ENCODE measurements at regions not wholly inside any gene's neighbourhood (a gene's known extent, or its start where the extent isn't known, plus 50 kb on each side); places are given as distances from the start of the nearest gene placed in this dataset.

DNA sequence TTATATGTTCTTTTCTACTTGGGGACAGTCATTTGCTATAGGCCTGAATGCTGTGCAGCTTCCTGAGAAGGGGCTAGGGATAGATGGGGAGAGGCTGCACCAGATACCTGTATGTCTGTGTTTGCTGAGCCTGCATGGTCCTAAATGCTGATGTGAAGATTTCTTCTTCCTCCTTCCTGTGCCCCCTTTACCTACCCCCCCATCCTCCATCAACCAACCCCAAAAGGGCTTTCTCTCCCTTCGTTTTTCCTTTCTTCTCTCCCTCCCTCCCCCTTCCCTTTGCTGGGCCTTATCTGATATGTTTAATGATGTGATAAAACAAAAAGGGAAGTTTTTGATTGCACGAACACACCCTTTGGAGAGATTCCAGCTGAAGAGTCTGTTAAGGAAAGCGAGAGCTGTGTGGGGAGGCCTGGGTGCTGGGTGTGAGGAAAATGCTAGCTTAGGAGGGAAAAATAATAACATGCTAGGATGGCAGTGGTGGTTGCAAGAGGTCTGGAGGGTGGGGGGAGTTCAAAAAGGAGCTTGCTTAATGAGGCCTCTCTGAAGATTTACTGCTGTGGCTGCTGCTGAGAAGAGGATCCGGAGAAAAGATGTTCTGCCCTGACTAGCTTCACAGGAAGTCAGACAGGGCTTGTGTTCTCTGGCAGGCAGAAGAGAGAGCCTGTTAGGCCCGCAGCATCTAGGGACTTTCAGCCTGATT is 101.8 kb downstream of the SAMD9 start:
- DNase-seq = no peak

DNA sequence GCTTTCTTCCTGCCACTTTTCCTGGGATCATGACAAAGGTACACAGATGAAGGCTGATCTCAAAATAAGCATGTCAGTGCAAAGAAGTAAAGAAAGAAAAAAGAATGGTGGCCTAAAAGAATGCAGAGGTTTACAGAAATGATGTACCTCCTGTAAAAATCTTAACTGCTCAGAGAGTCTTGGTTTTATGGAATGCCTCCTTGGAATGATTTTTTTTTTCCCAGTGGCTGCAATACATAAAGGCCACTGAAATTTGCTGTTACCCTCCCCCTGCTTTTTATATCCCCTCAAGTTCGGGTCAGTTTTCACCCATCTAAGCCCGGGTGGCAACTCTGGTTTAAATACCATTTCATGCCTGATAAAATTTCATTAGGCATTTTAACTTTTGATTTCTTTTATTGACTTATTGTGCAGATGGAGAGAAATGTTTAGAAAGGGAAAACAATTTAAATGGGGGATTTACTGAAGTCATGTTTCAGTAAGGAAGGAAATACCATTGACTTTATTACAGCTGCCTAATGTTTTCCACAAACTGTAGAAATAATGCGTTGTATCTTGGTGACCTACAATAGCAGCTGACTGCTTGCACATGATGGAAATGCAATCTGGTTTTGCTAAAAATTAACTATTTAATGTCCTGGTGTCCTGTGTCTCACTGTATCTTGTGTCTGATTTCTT is 102.5 kb downstream of the SAMD9 start:
- DNase-seq = no peak

DNA sequence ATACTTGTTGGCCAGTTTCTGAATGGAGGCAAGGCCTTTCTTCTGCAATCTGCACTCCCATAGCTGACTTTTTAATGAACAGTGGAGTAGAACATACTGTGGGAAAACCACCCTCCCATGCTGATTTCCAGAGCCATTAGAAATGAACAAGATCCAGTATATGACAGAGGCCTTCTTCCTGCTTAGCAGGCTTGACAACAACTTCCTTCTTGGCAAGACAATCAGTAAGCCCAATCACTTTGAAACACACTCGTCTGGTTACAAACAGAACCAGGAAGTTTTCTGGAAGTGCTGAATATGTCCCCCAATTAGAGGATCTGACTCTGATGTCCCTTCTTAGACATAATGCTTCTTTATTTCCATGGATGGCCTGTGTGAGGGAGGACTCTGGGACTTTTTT is 103.4 kb downstream of the SAMD9 start:
- no peak for DNase-seq

DNA sequence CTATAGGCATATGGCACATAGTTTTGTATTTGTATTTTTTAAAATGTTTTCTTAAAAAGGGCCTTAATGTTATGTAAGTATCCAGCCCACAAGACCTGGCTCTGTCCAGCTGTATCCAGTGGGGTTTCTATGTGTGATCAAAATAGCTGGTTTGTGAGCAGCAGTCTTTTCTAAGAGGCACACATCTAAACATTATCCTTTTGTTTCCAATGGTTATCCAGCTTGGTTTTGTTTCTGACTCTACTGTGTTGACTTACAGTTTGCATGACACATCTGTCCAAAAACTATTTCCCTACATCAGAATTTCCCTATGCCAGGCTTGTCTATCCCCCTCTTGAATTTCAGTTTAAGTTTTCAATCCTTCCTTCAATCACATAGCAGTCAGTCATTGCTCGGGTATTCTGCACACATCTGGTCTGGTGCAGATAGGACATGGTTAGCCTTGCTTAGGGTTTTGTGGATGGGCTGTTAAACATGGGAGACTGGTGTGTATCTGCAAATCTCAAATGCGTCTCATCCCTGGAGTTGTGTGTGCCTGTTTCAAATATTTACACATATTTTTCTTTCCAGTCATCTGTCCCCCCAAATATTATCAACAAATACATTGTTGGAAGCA is 104.2 kb downstream of the SAMD9 start:
- DNase-seq = no peak

DNA sequence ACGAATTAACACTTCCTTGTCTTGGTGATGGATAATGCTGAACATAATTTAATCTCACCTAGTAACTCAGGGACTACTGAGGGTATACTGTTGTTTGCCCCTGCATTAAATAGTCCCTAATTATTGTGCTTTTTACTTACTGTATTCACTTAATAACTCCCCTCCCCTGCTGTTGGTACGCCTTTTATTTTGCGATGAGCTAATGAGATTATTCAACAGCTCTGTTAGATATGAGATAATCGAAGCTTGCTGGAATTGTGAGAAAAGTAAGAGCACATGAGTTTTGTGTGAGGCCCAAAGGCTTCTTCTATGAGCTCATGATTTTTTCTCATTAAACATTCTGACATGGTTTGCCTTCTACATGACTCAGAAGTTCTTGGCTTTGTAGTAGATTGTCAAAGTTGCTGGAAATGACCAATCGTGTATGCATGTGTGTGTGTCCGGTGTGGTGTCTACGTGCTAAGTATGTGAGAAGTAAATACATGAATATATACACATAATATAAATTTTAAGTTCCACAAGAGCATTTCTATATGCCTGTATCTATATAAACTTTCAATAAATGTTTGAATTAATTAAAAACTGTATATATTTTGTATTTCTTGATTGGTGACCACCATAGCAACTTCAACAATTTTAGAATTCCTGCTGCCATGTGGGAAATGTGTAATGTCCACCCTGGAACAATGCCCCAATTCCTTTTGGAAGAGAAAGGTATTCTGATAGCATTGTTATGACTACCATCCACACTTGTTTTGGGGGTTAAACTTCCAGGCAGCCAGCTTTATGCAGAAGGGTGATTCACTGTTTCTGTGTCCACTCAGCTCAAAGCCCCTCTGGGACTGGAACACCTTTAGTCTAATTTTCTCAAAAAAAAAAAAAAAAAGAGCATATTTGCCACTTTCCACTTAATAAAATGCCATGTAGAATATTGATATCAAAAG is 106.2 kb downstream of the SAMD9 start:
- no peak for DNase-seq

DNA sequence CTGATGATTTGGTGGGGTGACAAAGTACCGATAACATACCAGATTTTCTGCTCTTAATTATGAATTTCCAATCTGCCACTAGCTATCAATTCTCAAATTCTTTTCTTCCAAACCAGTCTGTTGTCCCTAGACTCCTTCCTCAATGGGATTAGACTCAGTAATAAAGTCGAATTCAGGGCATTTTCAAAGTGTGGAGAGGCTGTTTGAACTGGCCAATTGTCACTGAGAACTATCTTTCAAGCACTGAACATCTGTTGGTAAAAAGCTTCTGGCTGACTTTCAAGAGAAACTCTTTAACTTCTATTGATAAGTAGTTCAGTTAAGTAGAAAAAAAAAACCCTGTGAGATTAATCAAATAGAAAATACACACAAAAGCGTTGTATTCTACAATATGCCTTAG is 108.9 kb downstream of the SAMD9 start:
- no peak for DNase-seq

DNA sequence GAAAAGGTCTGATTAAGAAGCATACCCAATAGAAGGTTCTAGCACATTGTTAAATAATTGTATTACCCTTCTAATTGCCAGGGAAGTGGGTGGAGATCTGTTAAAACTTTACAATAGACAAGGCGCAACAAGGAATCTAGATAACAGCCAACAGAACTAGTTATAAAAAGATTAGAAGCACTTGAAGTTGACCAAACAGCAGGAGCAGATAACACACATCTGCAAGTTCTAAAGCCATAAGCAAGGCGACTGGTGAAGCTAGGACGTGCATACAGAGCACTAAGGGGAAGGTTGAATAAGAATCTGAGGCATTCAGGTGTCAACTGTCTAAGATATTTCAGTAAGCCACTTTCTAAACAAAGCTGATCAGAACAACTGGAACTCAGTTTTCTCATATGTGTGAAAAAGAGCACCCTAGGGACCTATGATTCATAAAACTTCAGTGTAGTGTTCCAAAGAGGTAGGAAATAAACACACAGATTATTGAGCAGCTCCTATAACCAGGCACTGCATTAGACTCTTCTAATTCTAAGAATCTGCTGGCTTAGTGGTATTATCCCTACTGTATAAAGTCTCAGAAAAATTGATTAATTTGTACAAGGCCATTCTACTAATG is 111.2 kb downstream of the SAMD9 start:
- DNase-seq = no peak

DNA sequence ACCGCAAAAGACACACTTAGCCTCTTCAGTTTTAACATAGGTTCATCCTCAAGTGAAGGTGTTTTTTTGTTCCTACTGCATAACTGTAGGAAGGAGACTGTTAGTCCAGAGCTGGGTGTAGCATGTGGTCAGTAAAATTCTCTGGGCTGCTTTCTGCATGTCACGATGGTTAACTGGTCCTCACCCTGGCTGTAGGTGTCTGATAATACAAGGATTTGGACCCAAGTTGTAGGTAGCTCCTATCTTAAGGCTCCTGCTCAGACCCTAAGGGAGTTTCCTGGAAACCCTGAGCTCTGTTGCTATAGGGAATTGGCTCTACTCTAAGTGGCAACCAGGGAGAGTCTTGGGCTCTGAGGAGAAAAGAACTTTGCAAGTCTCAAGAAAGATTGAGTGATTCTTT is 112.9 kb downstream of the SAMD9 start:
- DNase-seq = no peak

DNA sequence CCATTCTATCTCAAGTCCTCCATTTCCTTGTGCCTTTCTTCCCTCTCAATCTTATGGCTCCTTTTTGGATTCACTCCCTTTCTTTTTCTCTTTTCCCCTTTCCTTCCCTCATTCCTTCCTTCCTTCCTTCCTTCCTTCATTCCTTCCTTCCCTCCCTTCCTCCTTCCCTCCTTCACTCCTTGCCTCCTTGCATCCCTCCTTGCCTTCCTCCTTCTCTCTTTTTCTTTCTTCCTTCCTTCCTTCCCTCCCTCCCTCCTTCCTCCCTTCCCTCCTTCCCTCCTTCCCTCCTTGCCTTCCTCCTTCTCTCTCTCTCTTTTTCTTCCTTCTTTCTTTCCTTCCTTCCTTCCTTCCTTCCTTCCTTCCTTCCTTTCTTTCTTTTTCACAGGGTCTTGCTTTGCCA is 120.1 kb downstream of the SAMD9 start:
- DNase-seq = no peak

DNA sequence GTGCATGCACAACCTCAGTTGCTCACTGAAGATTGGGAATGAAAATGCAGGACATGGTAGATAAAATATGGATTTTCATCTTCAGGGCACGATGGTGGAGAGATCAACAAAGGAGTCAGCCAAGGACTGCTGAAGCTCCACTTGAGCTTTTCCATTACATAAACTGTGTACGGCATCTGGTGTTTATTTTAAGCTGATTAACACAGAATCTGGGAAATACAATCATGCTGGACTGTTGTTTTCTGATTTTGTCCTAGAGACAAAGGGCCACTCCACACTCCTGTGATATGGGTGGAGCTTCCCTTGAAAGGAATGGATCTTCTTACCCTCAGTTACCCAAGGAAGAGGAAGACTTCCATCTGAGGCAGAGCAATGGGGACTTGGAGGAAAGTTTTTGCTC is 120.6 kb downstream of the SAMD9 start:
- no peak for DNase-seq

DNA sequence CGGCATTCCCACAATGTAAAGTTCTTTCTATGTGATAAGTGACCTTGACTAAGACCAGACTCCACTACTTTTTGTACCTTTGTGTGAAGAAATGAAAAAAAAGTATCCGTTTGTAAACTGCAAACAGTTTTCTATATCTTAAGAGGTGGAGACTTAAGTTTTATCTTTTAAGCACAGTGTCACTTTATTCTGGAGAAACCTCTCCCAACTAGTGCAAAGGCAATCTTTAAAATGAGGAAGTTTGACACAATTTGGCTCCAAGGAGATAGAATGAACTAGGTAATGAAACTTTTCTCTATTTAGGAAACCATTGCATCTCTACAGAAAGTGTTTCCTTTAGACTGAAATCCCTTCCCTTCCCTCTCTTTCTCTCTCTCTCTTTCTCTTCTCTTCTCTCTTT is 122.9 kb downstream of the SAMD9 start:
- DNase-seq = no peak

DNA sequence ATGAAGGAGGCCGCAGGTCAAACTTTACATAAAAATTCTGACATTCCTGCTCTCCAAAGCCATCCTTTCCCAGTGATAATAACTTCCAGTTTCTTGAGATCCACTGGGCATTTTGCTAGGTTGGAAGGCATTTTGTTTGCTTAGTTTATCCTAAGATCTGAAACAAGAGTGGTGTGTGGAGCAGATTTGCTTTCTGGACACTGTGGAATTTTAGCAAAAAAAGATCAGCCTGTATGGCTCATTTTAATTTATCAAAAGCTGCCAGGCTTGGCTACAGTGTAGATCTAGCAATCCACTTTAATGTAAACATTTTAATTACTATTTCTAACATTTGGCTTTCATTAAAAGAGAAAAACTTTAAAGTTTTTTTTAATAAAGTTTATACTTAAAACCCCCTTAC is 124.8 kb downstream of the SAMD9 start:
- no peak for DNase-seq

DNA sequence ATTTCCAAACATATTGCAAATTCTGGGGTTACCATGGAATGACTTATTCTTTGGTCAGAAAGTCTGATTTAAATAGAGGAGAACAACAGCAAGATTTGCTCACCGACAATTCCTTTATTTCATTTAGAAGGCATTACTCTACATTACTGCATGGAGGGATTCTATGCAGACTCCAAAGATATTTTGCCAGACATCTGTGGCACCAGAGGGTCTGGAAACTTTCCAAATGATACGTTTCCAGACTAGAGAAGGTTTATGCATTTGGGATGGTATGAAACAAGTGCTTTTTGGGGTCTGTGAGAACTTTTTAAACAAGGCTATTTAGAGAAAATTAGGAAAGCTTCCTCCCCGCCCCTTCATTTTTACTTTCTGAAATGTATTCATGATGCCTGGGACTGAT is 125.3 kb downstream of the SAMD9 start:
- DNase-seq = no peak

DNA sequence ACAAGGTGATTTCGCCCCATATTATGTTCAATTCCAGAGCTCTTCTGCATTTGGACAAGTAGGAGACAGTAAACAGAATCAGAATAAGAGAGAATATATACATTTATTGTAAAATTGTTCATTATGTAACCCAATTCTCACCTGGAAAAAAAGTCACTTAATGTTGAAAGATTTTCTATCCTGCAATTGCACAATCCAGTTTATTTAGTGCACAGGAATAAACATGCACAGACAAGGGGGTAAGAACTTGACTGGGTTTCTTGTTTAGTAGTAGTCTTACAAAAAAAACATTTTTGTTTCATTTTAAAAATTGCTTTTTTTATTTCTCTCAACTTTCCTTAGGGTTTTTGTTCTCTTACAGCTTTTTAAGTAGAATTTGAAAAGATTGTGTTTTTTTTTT is 126.6 kb downstream of the SAMD9 start:
- no peak for DNase-seq

DNA sequence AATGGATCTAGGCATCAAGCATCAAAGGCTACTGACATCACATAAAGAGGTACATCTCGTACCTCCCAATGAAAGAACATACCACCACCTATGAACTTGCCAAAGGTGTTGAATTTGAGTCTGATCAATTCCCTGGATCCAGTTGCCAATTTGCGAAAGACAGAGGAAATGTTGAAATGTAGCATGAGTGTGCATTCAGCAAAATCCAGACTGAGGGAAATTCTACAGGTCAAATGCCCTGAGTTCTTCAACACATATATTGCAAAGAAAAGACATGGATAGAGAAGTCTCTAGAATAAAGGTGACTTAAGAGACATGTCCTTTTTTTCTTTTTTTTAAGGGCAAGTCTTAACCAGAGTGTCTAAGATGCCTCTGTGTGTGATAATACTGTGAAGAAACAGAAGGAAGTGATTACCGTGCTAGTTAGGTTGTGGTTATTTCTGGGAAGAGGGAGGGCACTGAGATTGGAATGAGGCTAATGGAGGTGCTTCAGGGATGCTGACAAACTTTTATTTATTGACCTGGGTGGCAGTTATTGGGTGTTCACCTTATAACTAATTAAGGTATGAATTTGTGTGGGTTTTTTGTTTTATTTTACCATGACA is 128.7 kb downstream of the SAMD9 start:
- no peak for DNase-seq

DNA sequence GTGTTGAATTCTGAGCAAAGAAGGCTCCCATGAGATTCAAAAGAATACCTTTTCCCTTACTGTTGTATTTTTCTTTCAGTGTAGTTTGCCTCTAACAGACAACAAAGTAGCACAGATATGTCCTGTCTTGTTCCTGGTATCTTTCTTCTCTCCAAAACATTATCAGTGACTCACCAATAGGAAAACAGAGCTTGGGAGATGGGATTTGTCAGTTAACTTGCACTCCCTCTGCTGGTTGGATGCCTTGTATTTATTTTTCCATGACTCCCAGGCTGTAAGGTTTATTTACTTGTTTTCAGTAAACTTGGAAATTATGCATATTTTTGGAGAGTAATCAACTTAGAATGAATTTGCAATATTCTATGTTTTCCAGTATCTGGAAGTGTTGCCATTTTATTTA is 129.7 kb downstream of the SAMD9 start:
- DNase-seq = no peak

DNA sequence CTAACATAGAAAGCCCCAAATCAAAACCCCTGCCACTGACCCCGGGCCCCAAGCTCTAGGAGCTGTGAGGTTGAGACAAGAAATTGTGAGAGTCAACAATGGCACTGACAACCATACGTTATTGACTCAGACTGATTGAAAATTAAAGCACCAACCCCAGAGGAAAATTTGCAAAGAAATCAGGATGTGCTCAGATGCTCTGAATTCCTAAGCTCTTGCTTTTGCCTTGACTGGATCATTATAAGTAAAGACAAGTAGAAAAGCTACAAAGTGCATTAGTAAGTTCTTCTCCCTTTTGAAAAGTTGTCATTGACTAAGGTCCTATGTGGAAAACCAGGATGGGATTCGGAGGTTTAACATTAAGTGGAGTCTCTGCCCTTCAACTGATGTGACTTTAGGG is 130.2 kb downstream of the SAMD9 start:
- DNase-seq = no peak

DNA sequence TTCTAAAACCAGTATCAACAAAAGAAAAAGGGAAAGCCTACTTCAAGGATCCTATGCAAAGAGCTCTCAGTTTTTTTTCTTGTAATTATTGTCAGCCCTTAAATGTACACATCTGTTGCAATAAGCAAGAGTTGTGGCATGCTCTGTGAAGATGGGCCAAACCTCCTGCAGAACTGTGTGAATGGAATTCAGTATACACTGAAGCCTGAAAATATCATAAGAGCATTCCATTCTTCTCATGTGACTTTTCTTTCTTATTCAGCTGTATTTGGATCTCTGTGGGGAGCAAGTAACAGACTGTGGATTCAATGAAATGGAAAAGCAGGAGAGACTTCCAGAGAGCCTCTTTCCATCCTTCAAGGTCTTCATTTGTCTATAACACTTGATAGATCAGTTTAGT is 130.7 kb downstream of the SAMD9 start:
- DNase-seq = no peak

DNA sequence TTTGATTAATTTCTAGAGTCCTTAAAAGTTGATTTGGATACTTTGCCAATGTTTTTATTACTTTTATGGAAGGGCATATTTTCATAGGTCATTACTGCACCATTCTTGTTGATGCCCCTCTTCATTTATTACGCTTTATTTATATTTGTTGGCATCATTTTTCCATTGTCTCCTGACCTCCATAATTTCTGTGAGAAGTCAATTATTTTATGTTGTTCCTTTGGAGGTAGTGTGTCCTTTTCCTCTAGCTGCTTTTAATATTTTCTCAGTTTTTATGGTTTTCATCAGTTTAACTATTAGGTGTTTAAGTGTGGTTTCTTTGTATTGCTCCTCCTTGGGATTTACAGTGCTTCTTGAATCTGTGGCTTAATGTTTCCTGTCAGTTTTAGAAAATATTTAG is 134.9 kb downstream of the SAMD9 start:
- no peak for DNase-seq

DNA sequence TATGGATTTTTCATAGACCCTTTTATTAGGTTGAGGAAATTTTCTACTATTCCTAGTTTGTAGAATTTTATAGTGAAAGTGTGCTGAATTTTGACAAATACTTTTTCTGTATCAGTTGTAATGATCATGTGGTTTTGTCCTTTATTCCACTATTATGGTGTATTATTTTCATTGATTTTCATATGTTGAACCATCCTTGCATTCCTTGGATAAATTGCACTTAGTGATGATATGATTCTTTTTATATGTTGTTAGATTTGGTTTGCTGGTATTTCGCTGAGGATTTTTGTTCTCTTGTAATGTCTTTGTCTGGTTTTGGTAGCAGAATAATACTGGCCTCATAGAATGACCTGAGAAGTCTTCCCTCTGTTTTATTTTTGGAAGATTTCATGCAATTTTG is 140.6 kb upstream of the CDK6 start:
- no peak for DNase-seq

DNA sequence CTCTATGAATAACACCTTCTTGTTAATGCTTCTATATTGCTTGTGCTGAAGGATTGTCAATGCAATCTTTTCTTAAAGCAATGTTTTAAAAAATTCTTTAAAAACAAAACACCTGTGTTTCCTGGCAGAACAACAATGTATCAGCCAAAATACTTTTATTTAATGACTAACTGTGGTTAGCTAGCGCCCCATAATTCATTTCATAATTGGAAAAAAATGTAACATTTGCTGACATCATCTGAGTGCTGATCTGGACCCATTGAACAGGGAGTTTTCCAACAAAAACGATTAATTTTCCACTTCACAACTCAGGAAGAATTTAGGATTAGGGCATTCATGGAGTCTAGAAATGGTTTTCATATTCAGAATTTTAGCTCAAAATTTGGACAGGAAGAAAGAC is 137.6 kb upstream of the CDK6 start:
- no peak for DNase-seq

DNA sequence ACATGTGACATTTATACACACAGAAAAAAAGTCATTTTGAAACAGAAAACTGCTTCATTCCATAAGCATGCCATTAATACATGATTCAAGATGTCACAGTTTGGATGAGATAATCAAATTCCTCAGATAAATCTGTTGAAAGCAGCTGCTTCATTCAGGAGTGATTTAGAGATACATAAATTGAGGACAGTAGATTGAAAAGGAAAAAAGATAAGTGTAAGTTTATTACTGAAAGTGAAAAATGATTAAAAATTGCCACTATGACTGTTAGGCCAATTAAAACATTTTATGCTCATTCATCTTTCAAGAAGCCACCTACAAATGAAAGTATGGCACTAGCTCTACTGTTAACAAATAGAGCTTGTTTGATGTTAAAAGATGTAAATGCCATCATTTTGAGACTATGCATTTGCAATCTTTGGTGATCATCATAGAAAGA is 136.9 kb upstream of the CDK6 start:
- DNase-seq = no peak

DNA sequence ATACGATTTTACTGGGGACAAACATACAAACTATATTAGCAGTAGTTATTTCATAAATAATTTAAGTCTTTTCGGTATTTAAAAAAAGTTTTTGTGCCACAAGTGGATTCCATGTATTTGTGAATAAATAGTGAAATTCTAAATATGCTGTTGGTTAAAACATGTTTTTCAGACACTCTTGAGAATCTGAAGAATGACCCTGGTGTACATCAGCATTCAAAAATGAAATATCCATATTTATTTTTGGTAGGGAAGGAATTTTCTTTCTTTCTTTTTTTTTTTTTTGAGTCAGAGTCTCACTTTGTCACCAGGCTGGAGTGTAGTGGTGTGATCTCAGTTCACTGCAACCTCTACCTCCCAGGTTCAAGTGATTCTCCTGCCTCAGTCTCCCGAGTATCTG is 136.1 kb upstream of the CDK6 start:
- no peak for DNase-seq
